ENCODE measurements at regions not wholly inside any gene's neighbourhood (a gene's known extent, or its start where the extent isn't known, plus 50 kb on each side); places are given as distances from the start of the nearest gene placed in this dataset.

- DNase-seq: no peak
These were observed 84.3 kb upstream of the PREP start for GRCh38 chr6:105487040-105487790.

GRCh38 chr6:105485456-105485855 lies 82.6 kb upstream of the PREP start:
- DNase-seq: no peak

- peak in 3 of 4 experiments; percentile 56 to 75 (median 67) for DNase-seq
These were observed 81.6 kb upstream of the PREP start for GRCh38 chr6:105484238-105485161.

GRCh38 chr6:105483492-105483891 lies 80.6 kb upstream of the PREP start:
- DNase-seq: no peak

- no peak for DNase-seq
These were observed 80.0 kb upstream of the PREP start for GRCh38 chr6:105482921-105483320.

- DNase-seq: peak; percentile 23 to 57 (median 40)
These were observed 79.5 kb upstream of the PREP start for GRCh38 chr6:105482227-105482844.

GRCh38 chr6:105476978-105477377 lies 74.1 kb upstream of the PREP start:
- DNase-seq: no peak

- no peak for DNase-seq
These were observed 71.4 kb upstream of the PREP start for GRCh38 chr6:105474234-105474633.

- no peak for DNase-seq
These were observed 67.1 kb upstream of the PREP start for GRCh38 chr6:105469946-105470345.

- DNase-seq: no peak
These were observed 66.0 kb upstream of the PREP start for GRCh38 chr6:105468850-105469249.

GRCh38 chr6:105460860-105461259 lies 58.0 kb upstream of the PREP start:
- DNase-seq: no peak

- peak in 2 of 4 experiments; percentile 30 to 32 for DNase-seq
These were observed 57.0 kb upstream of the PREP start for GRCh38 chr6:105459864-105460263.

GRCh38 chr6:105459049-105459448 lies 56.2 kb upstream of the PREP start:
- no peak for DNase-seq

GRCh38 chr6:105458551-105458950 lies 55.7 kb upstream of the PREP start:
- DNase-seq: no peak

- no peak for DNase-seq
These were observed 55.2 kb upstream of the PREP start for GRCh38 chr6:105458084-105458483.

- DNase-seq: no peak
These were observed 51.1 kb upstream of the PREP start for GRCh38 chr6:105453968-105454367.

GRCh38 chr6:105452924-105453756 lies 50.3 kb upstream of the PREP start:
- peak; percentile 76 to 87 (median 81) for DNase-seq

All from suppressor macrophage (primary cell).